ENCODE measurements at regions not wholly inside any gene's neighbourhood (a gene's known extent, or its start where the extent isn't known, plus 50 kb on each side); places are given as distances from the start of the nearest gene placed in this dataset.

- no peak overlapping the region for H3K4me3 ChIP-seq
- no peaks in the 10 kb centered on the region for H3K9me3 ChIP-seq
- ATAC-seq (no peak), DNase-seq (no peak)
- no peaks in the 10 kb centered on the region for H3K36me3 ChIP-seq (ENCODE audit: low read depth)
- intact Hi-C loops (cut with DNase I, micrococcal nuclease): no loop called here
- TF ChIP-seq, protein P1, sequence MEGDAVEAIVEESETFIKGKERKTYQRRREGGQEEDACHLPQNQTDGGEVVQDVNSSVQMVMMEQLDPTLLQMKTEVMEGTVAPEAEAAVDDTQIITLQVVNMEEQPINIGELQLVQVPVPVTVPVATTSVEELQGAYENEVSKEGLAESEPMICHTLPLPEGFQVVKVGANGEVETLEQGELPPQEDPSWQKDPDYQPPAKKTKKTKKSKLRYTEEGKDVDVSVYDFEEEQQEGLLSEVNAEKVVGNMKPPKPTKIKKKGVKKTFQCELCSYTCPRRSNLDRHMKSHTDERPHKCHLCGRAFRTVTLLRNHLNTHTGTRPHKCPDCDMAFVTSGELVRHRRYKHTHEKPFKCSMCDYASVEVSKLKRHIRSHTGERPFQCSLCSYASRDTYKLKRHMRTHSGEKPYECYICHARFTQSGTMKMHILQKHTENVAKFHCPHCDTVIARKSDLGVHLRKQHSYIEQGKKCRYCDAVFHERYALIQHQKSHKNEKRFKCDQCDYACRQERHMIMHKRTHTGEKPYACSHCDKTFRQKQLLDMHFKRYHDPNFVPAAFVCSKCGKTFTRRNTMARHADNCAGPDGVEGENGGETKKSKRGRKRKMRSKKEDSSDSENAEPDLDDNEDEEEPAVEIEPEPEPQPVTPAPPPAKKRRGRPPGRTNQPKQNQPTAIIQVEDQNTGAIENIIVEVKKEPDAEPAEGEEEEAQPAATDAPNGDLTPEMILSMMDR (IDR thresholded peaks at IDR 0.05): no peak
- no peaks in the 10 kb centered on the region for H3K4me1 ChIP-seq (ENCODE audit: low read depth)
These were observed 441.5 kb downstream of the ZNF516 start for GRCh38 chr18:76053551-76053950.

- TF ChIP-seq, protein P1 (IDR thresholded peaks at IDR 0.05): no peak
- Histone ChIP-seq H3K4me3 (no peak overlapping the region), H3K4me1 (ENCODE audit: low read depth) (no peaks in the 10 kb centered on the region), H3K36me3 (ENCODE audit: low read depth) (no peaks in the 10 kb centered on the region), H3K9me3 (no peaks in the 10 kb centered on the region)
- DNase-seq (no peak), ATAC-seq (no peak)
- intact Hi-C loops (cut with DNase I, micrococcal nuclease): no loop called here
These were observed 442.8 kb downstream of the ZNF516 start for GRCh38 chr18:76052227-76052595.

DNA sequence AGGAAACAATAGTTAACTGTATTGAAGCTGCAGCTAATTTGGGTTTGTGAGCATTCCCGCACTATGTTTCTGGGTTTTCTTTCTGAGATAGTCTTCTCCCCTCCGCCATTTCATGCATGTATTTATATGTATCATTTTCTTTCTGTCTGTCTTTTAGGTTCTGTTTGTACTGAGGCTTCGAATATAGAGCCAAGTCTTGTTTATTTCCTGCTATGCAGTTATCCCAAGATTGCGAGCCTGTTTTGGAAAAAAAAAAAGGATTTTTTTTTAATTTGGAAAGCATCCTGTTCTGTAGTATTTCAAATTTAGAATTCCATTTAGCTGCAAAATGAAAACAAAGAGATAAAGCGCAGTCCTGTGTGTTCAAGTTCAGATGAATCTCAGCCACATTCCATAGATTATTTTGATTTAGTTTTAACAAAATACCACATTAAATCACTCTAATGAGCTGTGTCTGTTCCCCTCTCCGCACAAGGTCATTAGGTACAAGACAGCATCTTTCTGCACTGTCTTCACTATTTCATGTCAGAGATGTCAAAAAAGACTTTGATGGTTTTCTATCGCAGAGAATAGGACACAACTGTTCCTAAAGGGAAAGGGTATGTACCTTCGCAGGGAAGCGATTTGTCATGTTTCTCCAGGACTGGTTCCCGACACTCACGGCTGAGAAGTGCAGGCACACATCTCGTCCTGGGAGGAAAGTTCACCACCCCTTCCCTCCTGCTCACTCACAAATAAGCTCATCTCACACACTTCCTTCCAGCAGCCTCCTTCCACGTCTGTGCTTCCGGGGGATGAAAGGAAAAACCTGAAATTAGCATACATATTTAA is 443.4 kb downstream of the ZNF516 start:
- DNase-seq (no peak), ATAC-seq (no peak)
- H3K9me3 ChIP-seq: no peaks in the 10 kb centered on the region
- TF ChIP-seq, protein P1 (IDR thresholded peaks at IDR 0.05): no peak
- no peaks in the 10 kb centered on the region for H3K36me3 ChIP-seq (ENCODE audit: low read depth)
- no peak overlapping the region for H3K4me3 ChIP-seq
- intact Hi-C loops (cut with DNase I, micrococcal nuclease): no loop called here
- no peaks in the 10 kb centered on the region for H3K4me1 ChIP-seq (ENCODE audit: low read depth)

GRCh38 chr18:76046221-76046620 is 448.8 kb downstream of the ZNF516 start:
- Histone ChIP-seq H3K36me3 (ENCODE audit: low read depth) (no peaks in the 10 kb centered on the region), H3K9me3 (no peaks in the 10 kb centered on the region), H3K4me3 (no peak overlapping the region), H3K4me1 (ENCODE audit: low read depth) (no peaks in the 10 kb centered on the region)
- DNase-seq (no peak), ATAC-seq (no peak)
- TF ChIP-seq, protein P1 (IDR thresholded peaks at IDR 0.05): no peak
- intact Hi-C loops (cut with DNase I, micrococcal nuclease): no loop called here

DNA sequence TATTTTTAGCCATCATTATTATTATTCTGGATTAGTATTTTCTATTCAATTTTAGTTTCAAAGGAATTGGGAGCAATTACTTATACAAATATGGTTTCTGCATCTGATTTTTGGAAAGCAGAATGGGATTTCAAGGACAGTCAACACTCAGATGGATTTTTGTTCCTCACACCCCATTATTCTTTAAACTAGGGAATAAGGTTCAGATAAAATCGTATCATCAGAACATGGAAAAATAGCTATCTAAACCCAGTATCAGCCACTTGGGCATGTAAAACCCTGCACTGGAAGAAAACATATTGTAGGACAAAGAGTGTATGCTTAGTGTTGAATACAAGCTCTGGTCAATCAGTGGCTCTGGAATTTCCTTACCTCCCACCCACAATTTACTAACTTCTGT is 452.5 kb downstream of the ZNF516 start:
- DNase-seq (no peak), ATAC-seq (no peak)
- TF ChIP-seq, protein P1 (IDR thresholded peaks at IDR 0.05): no peak
- no peaks in the 10 kb centered on the region for H3K36me3 ChIP-seq (ENCODE audit: low read depth)
- H3K4me3 ChIP-seq: no peak overlapping the region
- intact Hi-C loops (cut with DNase I, micrococcal nuclease): no loop called here
- H3K9me3 ChIP-seq: no peaks in the 10 kb centered on the region
- no peaks in the 10 kb centered on the region for H3K4me1 ChIP-seq (ENCODE audit: low read depth)
